ENCODE measurements at regions not wholly inside any gene's neighbourhood (a gene's known extent, or its start where the extent isn't known, plus 50 kb on each side); places are given as distances from the start of the nearest gene placed in this dataset.

GRCh38 chr10:64211466-64211865, 690.3 kb downstream of the REEP3 start:
- no peak for DNase-seq (ENCODE audit: low spot score)

DNA sequence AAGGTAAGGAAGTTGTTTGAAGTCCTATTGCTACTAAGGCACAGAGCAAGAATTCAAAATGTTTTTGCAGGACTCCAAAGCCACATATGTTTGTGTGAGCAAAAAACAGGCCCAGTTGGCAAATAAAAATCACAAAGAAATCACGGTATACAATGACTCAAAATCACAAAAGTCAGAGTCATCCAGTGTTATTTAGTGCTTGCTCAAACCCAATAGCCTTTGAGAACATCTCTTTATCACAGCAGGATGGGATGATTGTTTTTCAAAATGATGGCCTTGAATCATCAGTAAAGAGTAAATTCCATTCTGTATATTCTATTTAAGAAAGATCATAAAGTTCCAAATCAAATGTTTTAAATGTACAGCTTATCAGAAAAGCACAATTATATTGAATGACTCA, 693.9 kb downstream of the REEP3 start:
- no peak for DNase-seq (ENCODE audit: low spot score)

- DNase-seq (ENCODE audit: low spot score), result no peak
These were observed 698.2 kb downstream of the REEP3 start for GRCh38 chr10:64219271-64220025.

DNA sequence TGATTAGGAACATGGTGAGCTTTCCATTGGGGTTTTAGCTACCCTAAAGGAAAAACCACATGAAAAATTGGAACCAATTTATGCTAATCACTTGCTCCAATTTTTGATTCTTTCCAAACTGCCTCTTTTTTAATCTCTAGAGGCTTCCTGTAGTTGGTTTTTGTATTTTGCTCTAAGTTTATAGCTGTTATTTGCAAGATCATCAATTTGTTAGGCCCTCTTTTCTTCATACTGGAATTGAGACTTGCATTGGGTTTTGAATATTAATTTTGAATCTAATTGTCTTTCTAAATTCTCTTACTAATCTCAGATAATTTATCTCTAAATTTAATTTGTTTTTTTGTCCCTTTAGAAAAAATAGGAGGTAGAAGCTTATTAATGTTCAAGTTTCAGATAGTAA, 713.3 kb downstream of the REEP3 start:
- DNase-seq (ENCODE audit: low spot score), result no peak

GRCh38 chr10:64257704-64258103, 736.5 kb downstream of the REEP3 start:
- no peak for DNase-seq (ENCODE audit: low spot score)

DNA sequence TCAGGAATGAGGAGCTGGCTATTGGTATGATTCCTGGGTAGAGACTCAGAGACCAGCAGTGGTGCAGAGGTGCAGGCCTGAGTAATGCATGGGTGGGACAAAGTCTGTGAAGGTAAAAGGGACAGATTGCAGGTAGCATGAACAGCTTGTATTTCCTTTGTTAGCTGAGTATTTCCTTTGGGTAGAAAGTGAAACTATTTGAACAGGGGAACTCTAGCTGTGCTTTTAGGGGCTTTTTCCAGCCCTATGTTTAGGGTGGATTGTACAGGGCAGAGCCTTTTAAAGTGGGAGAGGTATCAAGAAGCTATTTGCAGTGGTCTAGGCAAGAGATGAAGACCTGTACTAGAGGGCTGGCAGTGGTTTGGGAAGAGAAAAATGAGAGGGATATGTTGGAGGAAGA, 739.9 kb downstream of the REEP3 start:
- DNase-seq (ENCODE audit: low spot score), result no peak

- DNase-seq (ENCODE audit: low spot score), result no peak
These were observed 740.5 kb downstream of the REEP3 start for GRCh38 chr10:64261676-64262075.

GRCh38 chr10:64265961-64266360, 744.8 kb downstream of the REEP3 start:
- DNase-seq (ENCODE audit: low spot score), result no peak

- DNase-seq (ENCODE audit: low spot score), result no peak
These were observed 750.3 kb downstream of the REEP3 start for GRCh38 chr10:64271508-64271907.

DNA sequence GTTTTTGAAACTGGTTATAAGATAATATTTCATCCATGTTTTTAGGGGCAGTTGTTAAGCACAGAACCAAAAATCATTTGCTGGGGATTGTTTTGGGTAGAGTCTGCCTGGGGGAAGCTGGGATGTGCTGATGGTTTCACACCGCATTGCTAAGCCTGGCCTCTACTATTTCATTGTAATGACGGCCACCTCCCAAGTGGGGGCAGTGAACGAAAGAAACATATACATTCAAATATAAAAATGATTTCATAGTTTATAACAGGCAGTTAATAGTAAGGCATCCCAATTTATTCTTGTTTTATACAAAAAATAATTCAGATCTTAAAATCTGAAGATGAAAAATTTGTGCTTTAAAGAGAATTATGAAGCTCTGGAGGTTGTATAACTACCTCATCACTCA, 750.8 kb downstream of the REEP3 start:
- no peak for DNase-seq (ENCODE audit: low spot score)

GRCh38 chr10:64275001-64275400, 753.8 kb downstream of the REEP3 start:
- DNase-seq (ENCODE audit: low spot score), result no peak

GRCh38 chr10:64275774-64276173, 754.6 kb downstream of the REEP3 start:
- DNase-seq (ENCODE audit: low spot score), result no peak

GRCh38 chr10:64277536-64277935, 756.3 kb downstream of the REEP3 start:
- DNase-seq (ENCODE audit: low spot score), result no peak

GRCh38 chr10:64283621-64284020, 762.4 kb downstream of the REEP3 start:
- no peak for DNase-seq (ENCODE audit: low spot score)

- no peak for DNase-seq (ENCODE audit: low spot score)
These were observed 765.3 kb downstream of the REEP3 start for GRCh38 chr10:64286533-64286932.

- DNase-seq (ENCODE audit: low spot score), result no peak
These were observed 767.2 kb downstream of the REEP3 start for GRCh38 chr10:64288404-64288803.

DNA sequence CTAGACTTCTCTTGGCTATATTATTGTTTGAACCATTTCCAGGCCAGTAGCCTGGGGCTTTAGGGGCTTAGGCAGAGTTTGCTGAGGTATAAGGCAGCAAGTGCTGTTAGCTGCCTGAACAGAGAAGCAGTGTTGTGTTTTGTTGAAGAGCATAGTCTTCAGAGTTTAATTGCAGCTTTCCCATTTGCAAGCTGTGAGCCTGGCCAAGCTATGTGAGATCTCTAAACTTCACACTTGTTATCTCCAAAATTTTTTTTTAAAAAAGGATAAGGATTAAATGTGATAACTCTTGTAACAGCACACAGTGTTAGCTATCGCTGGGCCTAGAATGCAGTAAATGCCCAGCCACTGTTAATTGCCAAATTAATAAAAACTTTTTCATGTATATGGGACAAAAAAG, 782.4 kb downstream of the REEP3 start:
- DNase-seq (ENCODE audit: low spot score), result no peak

- DNase-seq (ENCODE audit: low spot score), result no peak
These were observed 785.6 kb downstream of the REEP3 start for GRCh38 chr10:64306729-64307327.

- DNase-seq (ENCODE audit: low spot score), result no peak
These were observed 791.7 kb downstream of the REEP3 start for GRCh38 chr10:64312876-64313275.

DNA sequence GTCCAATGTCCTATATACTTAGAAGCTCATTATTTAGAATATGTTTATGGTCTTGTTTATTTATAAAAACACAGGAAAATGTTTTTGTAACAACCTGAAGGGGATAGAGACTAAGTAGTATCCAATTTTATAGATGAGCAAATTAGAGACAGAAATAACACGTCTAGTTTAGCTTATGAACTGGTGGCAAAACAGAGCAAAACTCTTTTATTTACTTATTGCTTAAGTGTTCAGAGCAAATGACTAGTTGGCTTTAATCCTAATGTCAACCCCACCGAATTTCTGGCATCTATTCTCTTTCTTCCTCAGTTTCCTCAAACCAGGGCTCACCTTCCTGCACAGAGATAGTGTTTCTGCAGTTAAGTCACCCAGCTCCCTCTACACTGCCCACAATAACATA, 792.8 kb downstream of the REEP3 start:
- no peak for DNase-seq (ENCODE audit: low spot score)

DNA sequence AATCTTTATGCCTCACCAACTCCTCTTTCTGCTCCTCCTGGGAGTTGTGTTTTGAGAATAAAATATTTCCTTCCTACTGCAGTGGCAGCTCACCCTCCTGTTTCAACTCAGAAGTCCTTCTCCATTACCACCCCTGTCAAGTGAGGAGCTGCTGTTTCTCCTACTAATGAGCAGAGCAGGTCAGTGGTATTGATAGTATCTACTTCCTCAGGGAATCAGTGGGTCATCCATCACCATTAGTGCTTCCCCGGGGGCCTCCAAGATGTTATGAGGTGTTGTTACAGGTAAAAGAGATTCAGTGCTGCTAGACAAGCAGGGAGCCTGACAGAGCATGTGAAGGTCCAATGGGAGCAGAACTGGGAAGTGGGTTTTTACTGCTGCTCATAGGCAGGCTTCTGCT, 795.2 kb downstream of the REEP3 start:
- DNase-seq (ENCODE audit: low spot score), result no peak

GRCh38 chr10:64316833-64317232, 795.6 kb downstream of the REEP3 start:
- DNase-seq (ENCODE audit: low spot score), result no peak

- DNase-seq (ENCODE audit: low spot score), result no peak
These were observed 799.2 kb downstream of the REEP3 start for GRCh38 chr10:64320448-64320847.

DNA sequence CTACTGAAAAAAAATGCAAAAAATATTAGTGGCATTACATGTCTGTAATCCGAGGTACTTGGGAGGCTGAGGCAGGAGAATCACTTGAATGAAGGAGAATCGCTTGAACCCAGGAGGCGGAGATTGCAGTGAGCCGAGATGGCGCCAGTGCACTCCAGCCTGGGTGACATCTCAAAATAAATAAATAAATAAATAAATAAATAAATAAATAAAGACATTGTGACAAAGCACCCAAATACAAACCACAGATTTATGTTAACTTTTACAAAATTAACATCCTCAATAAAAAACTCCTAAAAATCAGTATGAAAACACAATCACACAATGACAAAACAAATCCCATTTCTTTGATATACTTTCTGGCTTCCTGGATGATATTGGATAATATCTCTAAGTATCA, 808.3 kb downstream of the REEP3 start:
- no peak for DNase-seq (ENCODE audit: low spot score)

All from CD4-positive, alpha-beta T cell treated with Interleukin-2 at 100 ng/mL for 4 hours (primary cell).